NCI-H2171 (cell line): ENCODE measurements at regions not wholly inside any gene's neighbourhood (a gene's known extent, or its start where the extent isn't known, plus 50 kb on each side); places are given as distances from the start of the nearest gene placed in this dataset.

ENCODE experiments used
- DNase-seq: peaks from one replicate; lab custom pipeline; 2025; lab: John Stamatoyannopoulos, UW

- no peak for DNase-seq
Observed at GRCh38 chr11:80346353-80347059, 905.7 kb upstream of the TENM4 start.

- no peak for DNase-seq
Observed at GRCh38 chr11:80343436-80343835, 902.6 kb upstream of the TENM4 start.

- no peak for DNase-seq
Observed at GRCh38 chr11:80338231-80338630, 897.4 kb upstream of the TENM4 start.

GRCh38 chr11:80331694-80332093 is 890.9 kb upstream of the TENM4 start:
- no peak for DNase-seq

GRCh38 chr11:80330264-80330663 is 889.4 kb upstream of the TENM4 start:
- no peak for DNase-seq

- no peak for DNase-seq
Observed at GRCh38 chr11:80328774-80329173, 887.9 kb upstream of the TENM4 start.

- no peak for DNase-seq
Observed at GRCh38 chr11:80327956-80328614, 887.3 kb upstream of the TENM4 start.

- DNase-seq: no peak
Observed at GRCh38 chr11:80321786-80322185, 881.0 kb upstream of the TENM4 start.

GRCh38 chr11:80320765-80321164 is 879.9 kb upstream of the TENM4 start:
- no peak for DNase-seq

GRCh38 chr11:80320226-80320625 is 879.4 kb upstream of the TENM4 start:
- no peak for DNase-seq

GRCh38 chr11:80317612-80318011 is 876.8 kb upstream of the TENM4 start:
- no peak for DNase-seq

GRCh38 chr11:80315200-80315599 is 874.4 kb upstream of the TENM4 start:
- no peak for DNase-seq

- no peak for DNase-seq
Observed at GRCh38 chr11:80309301-80309700, 868.5 kb upstream of the TENM4 start.

- DNase-seq: no peak
Observed at GRCh38 chr11:80307676-80308075, 866.8 kb upstream of the TENM4 start.

GRCh38 chr11:80297858-80298632 is 857.2 kb upstream of the TENM4 start:
- no peak for DNase-seq

- DNase-seq: no peak
Observed at GRCh38 chr11:80293293-80293692, 852.5 kb upstream of the TENM4 start.

- DNase-seq: no peak
Observed at GRCh38 chr11:80284946-80285785, 844.3 kb upstream of the TENM4 start.

GRCh38 chr11:80282643-80283042 is 841.8 kb upstream of the TENM4 start:
- no peak for DNase-seq

GRCh38 chr11:80281194-80281593 is 840.4 kb upstream of the TENM4 start:
- DNase-seq: no peak

- no peak for DNase-seq
Observed at GRCh38 chr11:80280737-80281136, 839.9 kb upstream of the TENM4 start.

- no peak for DNase-seq
Observed at GRCh38 chr11:80261776-80262175, 820.9 kb upstream of the TENM4 start.
